Muscle of back (tissue), 3 donors: ENCODE measurements at regions not wholly inside any gene's neighbourhood (a gene's known extent, or its start where the extent isn't known, plus 50 kb on each side); places are given as distances from the start of the nearest gene placed in this dataset.
A peak's percentile ranks its signal among the peaks of the same experiment; 100 is the strongest.
"Not testable (repeated sequence)": the region's sequence is repeated elsewhere in the genome, so short reads cannot be mapped to it uniquely, and the experiment has no call there.

Experiments
- DNase-seq, 3 donors: peaks; one replicate each; pipeline versions ENCODE4 v3.0.0 to v3.0.0-alpha.2; 2013

- DNase-seq = no peak
Measured at GRCh38 chr6:14995966-14996602, 249.8 kb upstream of the JARID2 start.

DNA sequence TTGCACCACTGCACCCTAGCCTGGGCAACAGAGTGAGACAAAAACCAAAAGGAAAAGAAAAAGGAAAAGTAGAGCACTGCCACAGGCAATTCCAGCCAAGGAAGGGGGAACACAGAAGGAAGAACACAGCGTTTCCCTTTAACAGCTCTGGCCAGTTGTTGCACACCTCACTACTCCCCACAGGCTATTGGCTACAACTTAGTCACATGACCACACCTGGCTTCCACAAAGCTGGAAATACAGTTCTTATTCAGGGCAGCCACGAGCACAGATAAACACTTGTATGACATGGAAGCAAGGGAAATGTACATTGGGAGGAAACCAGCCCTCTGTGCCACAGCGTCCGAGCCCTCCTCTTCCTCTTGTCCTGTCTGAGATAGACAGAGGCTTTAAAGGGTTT is 249.0 kb upstream of the JARID2 start:
- no peak for DNase-seq

DNA sequence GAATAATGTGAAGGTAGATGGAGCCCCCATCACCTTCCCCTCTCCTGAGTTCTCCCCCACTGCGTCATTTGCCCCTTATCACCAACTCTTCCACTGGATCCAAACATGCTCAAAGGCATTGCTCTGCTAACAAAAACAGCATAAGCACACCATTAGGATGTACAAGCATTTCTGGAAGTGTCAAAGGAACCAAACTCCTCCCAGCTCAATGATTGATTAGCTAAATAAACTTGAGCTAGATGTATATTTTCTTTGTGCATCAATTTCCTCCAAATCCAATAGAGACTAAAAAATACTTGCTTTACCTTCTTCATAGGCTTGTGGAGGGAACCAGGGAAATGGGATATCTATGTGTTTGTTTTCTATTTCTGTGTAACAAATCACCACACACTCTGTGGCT is 248.4 kb upstream of the JARID2 start:
- DNase-seq = no peak

GRCh38 chr6:14999106-14999505 is 246.8 kb upstream of the JARID2 start:
- no peak for DNase-seq

GRCh38 chr6:15001326-15001910 is 244.5 kb upstream of the JARID2 start:
- DNase-seq = no peak

DNA sequence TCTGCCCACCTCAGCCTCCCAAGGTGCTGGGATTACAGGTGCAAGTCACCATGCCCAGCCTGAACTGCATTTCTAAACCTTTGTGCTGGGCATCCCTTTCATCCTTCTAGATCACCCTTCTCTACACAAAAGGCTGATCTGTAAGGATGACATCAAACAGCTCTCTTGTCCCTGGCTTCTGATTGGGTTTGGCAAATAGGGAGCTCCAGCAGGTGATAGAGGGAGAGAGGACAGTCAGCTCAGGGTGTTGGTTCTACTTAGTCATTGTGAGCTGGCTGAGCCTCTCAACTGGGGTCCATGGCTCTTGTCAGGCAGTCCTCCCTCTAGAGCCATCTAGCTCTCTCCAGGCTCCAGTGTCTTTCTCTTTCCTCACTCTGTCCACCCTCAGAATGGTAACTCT is 237.6 kb upstream of the JARID2 start:
- no peak for DNase-seq

GRCh38 chr6:15014958-15015357 is 230.9 kb upstream of the JARID2 start:
- DNase-seq = no peak

DNA sequence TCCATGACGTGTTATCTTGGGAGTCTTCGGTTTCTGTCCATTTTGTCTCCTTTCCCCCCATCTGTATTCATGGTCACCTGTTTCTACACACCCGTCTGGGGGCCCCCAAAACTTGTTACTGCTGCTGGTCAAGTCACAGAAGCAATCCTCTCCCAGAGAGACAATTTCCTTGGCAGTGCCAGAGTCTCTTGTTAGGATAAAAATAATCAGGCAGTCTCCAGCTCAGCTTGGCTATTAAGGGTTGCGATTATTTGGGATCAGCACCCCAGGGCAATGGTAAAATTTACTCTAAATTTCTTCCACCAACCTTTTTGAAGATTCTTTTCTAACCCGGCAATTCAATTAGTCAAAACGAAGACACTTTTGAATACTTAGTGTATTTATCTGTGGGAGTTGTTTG is 229.1 kb upstream of the JARID2 start:
- no peak for DNase-seq

DNA sequence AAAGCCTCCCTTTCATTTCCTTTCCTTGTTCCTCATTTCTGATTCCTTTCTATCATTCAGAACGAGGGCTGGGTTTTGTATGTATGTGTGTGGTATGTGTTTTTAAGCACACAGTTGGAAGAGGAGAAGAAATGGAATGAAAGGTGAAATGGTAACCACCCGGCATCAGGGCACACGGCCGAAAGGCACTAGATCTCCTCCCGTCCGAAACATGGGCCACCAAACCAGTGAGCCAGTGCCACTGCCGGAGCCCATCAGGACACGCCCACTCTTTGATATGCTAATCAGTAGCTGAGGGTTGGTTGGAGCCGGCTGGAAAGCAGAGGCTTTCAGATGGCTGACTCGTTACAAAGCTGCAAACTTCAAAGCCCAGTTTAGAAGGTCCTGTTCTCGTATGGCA is 228.6 kb upstream of the JARID2 start:
- no peak for DNase-seq

DNA sequence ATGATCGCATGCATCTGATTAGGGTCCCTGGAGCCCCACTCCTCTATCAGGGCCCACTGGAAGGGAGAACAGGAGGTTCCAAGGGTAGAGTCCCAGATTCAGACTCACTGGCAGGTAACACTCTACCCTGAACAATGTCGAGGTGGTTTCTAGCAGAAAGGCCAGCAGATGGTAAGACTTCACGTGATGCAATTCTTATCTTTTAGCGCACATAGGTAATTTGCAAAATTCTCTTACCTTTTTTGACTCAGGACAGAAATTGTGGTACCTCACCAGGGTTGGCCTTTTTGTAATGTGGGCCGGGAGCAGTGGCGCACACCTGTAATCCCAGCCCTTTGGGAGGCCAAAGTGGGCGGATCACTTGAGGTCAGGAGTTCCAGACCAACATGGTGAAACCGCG is 228.1 kb upstream of the JARID2 start:
- no peak for DNase-seq

GRCh38 chr6:15020119-15020770 is 225.6 kb upstream of the JARID2 start:
- DNase-seq = no peak

DNA sequence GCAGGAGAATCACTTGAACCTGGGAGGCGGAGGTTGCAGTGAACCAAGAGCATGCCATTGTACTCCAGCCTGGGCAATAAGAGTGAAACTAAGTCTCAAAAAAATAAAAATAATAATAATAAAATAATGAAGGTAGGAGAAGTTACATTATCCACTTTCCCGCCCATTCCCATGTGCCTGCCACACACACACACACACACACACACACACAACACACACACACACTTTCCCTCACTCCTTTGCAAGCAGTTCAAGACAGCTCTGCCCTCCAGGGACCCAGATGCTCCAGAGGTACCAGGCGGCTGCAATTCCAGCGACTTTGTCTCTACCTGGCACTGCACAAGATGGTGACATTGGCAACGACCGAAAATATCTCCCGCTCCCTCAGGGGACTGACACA is 224.8 kb upstream of the JARID2 start:
- DNase-seq = no peak

- not testable (repeated sequence) for DNase-seq
Measured at GRCh38 chr6:15023018-15023417, 222.9 kb upstream of the JARID2 start.

DNA sequence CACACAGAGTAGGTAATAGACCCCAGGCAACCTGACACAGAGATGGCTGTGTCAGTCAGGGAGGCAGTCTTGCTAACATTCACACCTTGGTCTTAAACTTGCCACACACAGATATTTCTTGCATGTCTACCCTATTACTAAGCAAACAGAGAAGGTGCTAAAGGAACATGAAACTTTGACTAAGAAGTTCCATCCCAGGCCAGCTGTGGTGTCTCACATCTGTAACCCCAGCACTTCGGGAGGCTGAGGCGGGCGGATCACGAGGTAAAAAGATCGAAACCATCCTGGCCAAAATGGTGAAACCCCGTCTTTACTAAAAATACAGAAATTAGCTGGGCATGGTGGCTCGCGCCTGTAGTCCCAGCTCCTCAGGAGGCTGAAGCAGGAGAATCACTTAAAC is 222.4 kb upstream of the JARID2 start:
- no peak for DNase-seq

DNA sequence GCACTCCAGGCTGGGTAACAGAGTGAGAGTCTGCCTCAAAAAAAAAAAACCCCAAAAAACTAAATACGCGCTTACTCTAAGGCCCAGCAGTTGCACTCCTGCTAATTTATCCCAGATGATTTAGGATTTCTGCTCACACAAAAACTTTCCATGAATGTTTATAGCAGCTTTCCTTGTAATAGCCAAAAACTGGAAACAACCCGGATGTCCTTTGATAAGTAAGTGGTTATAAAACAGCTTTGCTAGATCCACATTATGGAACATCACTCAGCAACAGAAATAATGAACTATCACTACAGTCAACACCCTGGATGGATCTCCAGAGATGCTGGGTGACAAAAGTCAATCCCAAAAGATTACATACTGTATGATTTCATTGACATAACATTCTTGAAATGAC is 220.4 kb upstream of the JARID2 start:
- peak; percentile 22 to 71 (median 57) for DNase-seq

DNA sequence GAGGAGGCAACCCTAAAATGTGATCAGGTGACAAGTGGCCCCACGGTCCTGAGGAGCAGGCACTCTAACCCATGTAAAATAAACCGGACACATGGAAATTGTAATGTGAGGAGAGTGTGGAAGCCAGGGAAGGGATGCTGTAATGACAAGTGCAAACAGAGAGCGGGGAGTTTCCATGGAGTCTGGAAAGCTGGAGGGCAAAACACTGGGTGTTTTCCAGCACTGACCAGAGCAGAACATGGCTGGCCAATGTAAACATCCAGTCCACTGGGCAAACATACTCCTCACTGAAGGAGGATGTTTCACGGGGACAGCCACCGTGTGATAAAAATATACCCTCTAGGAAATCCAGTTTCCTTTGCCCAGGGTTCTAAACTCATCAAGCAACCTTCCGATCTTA is 219.0 kb upstream of the JARID2 start:
- DNase-seq = peak; percentile 26 to 51 (median 30)

- no peak for DNase-seq
Measured at GRCh38 chr6:15027472-15027871, 218.4 kb upstream of the JARID2 start.

DNA sequence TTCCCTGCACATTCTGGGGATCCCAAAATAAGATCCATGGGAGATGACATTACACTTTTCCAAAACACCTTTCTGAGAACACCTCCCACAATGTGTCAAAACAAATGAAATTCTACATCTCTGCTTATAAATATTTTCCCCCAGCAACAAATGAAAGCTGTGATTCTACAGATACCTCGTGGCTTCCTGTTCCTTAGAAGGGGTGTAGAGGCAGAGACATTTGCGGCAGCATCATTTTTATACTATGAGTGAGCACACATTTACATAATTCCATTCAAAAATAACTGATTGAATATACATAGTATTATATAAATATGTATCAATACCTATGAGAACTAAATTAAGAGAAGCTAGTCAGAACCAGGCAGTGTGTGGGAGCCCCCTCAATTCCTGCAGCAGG is 213.9 kb upstream of the JARID2 start:
- DNase-seq = no peak

DNA sequence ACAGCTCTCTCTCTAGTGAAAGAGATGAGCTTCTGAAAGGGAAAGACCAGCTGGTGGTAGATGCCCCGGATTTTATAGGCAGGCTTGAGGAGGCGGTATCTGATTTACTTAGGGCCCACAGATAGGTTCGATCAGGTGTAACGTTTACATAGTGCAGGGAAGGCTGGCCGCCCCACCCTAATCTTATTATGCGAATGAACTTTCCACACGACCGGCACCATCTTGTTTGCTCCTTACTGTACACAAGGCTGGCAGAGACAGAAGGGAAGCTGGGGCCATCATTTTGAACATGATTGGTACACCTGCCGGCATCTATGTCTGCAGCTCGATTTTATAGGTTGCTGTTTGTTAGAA is 212.0 kb upstream of the JARID2 start:
- no peak for DNase-seq

DNA sequence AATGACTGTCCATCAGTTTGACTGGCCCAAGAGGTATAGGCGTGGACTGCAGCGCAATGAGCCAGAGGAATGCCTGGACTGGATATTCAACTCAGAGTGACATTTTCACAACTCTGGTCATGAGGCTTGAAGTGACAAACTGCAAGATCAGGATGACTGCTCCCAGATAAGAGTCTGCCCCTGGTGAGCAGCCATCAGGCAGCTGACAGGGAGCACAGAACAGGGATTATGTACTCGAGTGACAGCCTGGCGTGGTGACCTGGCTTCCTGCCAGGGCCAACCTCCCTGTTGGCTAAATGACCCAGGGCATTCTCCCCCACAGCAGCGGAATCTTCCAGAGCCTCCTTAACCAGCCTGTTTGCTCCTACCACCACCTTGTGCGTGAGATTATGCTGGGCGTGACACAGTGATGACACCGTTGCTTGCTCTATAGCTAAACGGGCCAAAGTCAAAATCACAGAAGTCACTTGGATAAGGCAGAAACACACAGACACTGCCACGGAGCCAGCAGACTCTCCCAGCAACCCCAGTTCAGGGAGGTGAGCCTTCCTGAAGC is 209.1 kb upstream of the JARID2 start:
- DNase-seq = peak; percentile 53 to 64 (median 57)

GRCh38 chr6:15037253-15037652 is 208.6 kb upstream of the JARID2 start:
- DNase-seq = no peak

GRCh38 chr6:15038013-15038791 is 207.7 kb upstream of the JARID2 start:
- no peak for DNase-seq

DNA sequence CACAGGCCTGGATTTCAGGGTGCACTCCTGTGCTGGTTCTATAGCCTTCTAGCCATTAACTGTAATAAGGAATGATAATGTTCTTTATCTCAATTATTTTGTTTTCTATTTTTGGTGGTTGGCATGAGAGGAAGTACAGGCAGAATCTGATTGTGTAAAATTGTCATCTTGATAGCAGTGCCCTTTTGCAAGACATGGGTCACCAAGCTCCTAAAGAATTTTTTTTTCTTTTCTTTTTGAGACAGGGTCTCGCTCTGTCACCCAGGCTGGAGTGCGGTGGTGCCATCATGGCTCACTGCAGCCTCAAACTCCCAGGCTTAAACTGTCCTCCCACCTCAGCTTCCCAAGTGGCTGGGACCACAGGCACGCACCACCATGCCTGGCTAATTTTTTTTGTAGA is 206.7 kb upstream of the JARID2 start:
- DNase-seq = no peak
